C4-2B (cell line): ENCODE measurements at regions not wholly inside any gene's neighbourhood (a gene's known extent, or its start where the extent isn't known, plus 50 kb on each side); places are given as distances from the start of the nearest gene placed in this dataset.

Source experiments
- H3K27ac ChIP-seq: fragments of 450-650 bp; 2 replicates; pipeline ENCODE4 v1.5.1; 2017
- CTCF ChIP-seq: fragments of 450-650 bp; conservative IDR thresholded peaks from 2 replicates; pipeline ENCODE4 v1.5.1; 2017; ENCODE audit warnings: mild to moderate bottlenecking
- ZFX ChIP-seq: fragments of 450-650 bp; IDR thresholded peaks from 2 replicates; pipeline ENCODE4 v1.6.1; 2017

- TF ChIP-seq CTCF (no peak), ZFX (no peak)
- no peak overlapping the region for H3K27ac ChIP-seq
These were observed 64.7 kb downstream of the SOX9 start for GRCh38 chr17:72185564-72185963.

- TF ChIP-seq ZFX (no peak), CTCF (no peak)
- H3K27ac ChIP-seq: no peak overlapping the region
These were observed 66.7 kb downstream of the SOX9 start for GRCh38 chr17:72187556-72187955.

- TF ChIP-seq CTCF: no peak
- TF ChIP-seq ZFX: no peak
- no peak overlapping the region for H3K27ac ChIP-seq
These were observed 68.0 kb downstream of the SOX9 start for GRCh38 chr17:72188801-72189200.

DNA sequence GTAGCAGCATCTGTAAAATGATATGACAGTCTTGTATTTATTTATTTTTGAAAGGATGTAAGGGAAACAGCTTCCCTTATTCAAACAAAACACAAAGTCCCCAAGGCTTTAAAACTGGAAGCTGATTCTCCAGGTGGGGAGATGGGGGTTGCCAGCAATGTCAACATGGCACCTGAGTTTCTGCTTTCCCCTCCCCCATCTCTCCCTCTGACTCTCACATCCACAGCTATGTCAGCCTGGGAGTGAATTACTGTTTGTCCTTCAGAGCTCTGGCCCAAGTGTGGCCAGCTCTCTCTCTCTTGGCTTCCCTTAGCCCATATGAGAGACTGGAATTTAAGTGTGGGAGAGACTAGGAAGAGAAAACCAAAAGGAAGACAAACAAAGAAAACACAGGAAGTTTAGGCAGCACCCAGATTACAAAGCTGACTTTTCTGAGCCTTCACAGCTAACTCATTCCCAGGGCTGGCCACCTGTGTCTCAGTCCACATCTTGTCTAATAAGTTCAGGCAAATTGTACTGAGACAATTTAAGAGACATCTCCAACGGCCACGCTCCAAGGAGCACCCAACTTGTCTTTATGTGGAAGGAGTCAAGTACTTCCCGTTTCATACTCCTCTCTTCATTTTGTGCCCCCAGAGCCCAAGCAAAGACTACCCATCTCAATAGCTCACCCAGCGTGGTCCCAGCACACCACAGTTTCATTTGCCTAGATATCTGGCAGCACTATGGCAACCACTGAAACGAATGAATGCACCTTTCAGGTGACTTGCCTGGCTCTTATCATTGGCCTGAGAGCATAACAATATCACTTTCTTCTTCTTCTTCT lies 69.2 kb downstream of the SOX9 start:
- no peak for TF ChIP-seq ZFX
- H3K27ac ChIP-seq: peak overlapping the region; percentile 13

GRCh38 chr17:72191356-72191755 lies 70.5 kb downstream of the SOX9 start:
- no peak overlapping the region for H3K27ac ChIP-seq
- TF ChIP-seq ZFX (no peak), CTCF (no peak)

DNA sequence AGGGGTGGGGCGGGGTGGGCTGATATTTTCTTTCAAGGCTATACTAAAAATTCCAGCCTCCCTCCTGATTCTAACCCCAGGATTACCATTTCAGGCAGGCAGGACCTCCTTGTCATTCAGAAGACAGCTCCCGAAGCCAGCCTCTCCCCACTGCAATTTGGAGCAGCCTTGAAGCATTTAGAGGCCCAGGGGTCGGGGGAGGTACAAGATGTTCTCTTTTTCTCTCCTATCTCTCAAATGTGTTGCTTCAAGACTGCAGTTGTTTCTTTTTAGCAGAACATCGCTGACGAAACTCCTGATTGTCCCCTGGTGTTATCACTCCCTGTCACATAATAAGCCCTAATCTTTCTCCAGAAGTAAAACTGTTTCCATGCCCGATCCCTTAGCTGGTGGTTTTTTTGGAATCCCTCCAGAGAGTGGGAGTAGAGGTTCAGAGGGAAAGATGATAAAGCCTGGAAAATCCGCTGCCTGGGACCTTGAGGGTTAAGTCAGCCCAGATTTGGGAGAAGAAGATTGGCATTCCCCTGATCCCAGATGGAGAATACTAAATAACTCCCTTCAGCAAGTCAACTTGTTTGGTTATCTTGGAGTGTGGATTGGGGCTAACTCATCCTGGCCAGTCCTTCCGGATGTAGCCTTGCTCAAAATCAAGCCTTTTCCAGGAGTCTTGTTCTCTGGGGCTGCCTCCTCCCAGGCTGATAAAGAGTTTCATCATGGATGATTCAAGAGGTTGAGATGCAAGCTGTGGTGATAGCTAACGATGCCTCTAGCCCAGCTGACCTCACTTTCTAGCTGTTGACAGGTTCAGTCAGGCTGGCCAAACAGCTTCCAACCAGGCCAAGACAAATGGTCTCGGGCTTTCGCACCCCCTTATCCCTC lies 71.3 kb downstream of the SOX9 start:
- TF ChIP-seq CTCF (no peak), ZFX (no peak)
- no peak overlapping the region for H3K27ac ChIP-seq

DNA sequence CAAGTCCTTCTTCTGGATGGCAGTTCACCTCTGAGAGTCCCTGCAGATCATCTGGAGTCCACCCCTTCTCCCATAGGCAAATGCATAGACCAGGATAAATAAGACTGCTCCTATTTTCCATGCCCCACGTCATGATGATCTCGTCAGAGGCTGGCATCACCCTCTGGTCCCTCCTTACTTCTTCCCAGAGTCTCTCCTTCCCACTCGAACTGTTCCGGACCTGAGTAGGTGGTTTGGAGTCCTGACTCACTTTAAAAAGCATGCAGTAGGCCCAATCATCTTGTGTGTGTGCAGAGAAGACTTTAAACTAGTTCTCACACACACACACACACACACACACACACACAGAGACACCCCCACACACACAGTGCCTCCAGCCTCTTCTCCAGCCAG lies 72.0 kb downstream of the SOX9 start:
- TF ChIP-seq CTCF (no peak), ZFX (no peak)
- no peak overlapping the region for H3K27ac ChIP-seq
